Fibroblast of lung (primary cell): ENCODE measurements at regions not wholly inside any gene's neighbourhood (a gene's known extent, or its start where the extent isn't known, plus 50 kb on each side); places are given as distances from the start of the nearest gene placed in this dataset.
"Not testable (repeated sequence)": the region's sequence is repeated elsewhere in the genome, so short reads cannot be mapped to it uniquely, and the experiment has no call there.

Experiments used
- DNase-seq, 2 donors: peaks; one replicate each; pipeline versions ENCODE4 v3.0.0 to v3.0.0-alpha.2; 2010; ENCODE audit warnings: low read depth in 2 of 2
- H2AFZ ChIP-seq: 2 replicates; pipeline ENCODE4 v1.5.1; 2012; ENCODE audit warnings: low read length, control low read depth, inconsistent platforms
- H3K27ac ChIP-seq: 2 replicates; pipeline ENCODE4 v1.5.1; 2011; ENCODE audit warnings: low read length, control low read depth; ENCODE audit not compliant: insufficient read depth
- H3K27me3 ChIP-seq: 2 replicates; pipeline ENCODE4 v1.5.1; 2011; ENCODE audit warnings: mild to moderate bottlenecking, low read length; ENCODE audit not compliant: control insufficient read depth, insufficient read depth
- H3K36me3 ChIP-seq: 2 replicates; pipeline ENCODE4 v1.5.1; 2011; ENCODE audit warnings: low read length; ENCODE audit not compliant: control insufficient read depth, insufficient read depth
- H3K4me1 ChIP-seq: 2 replicates; pipeline ENCODE4 v1.5.1; 2011; ENCODE audit warnings: low read length; ENCODE audit not compliant: control insufficient read depth, insufficient read depth; ENCODE audit errors: extremely low read depth
- H3K4me2 ChIP-seq: 2 replicates; pipeline ENCODE4 v1.5.1; 2011; ENCODE audit warnings: low read length, control low read depth; ENCODE audit not compliant: insufficient read depth; ENCODE audit errors: extremely low read depth
- H3K4me3 ChIP-seq, 4 experiments: fragments of 200-600 bp in 1 of 4; sonication (generic) in 1 of 4; replicated peaks in 1 of 4; 2 replicates each; pipeline ENCODE4 v1.5.1; 2011 to 2016; ENCODE audit warnings: low read length in 4 of 4, low read depth in 3 of 4, mild to moderate bottlenecking in 3 of 4, control low read depth in 2 of 4, inconsistent platforms in 1 of 4, mixed read lengths in 1 of 4; ENCODE audit not compliant: insufficient read depth in 1 of 4; ENCODE audit errors: control extremely low read depth in 1 of 4
- H3K79me2 ChIP-seq: 2 replicates; pipeline ENCODE4 v1.5.1; 2012; ENCODE audit warnings: mild to moderate bottlenecking, low read length, inconsistent platforms; ENCODE audit not compliant: control insufficient read depth, insufficient read depth
- H3K9ac ChIP-seq: 2 replicates; pipeline ENCODE4 v1.5.1; 2011; ENCODE audit warnings: mild to moderate bottlenecking, low read length, control low read depth; ENCODE audit not compliant: insufficient read depth
- H3K9me3 ChIP-seq: 2 replicates; pipeline ENCODE4 v1.5.1; 2012; ENCODE audit warnings: low read depth, low read length; ENCODE audit not compliant: control insufficient read depth, insufficient read depth
- H4K20me1 ChIP-seq: 2 replicates; pipeline ENCODE4 v1.5.1; 2011; ENCODE audit warnings: low read length; ENCODE audit not compliant: control insufficient read depth, insufficient read depth; ENCODE audit errors: extremely low read depth
- EZH2 ChIP-seq: IDR thresholded peaks from 2 replicates; pipeline ENCODE4 v1.5.1; 2012; ENCODE audit warnings: low read length, control low read depth, mild to moderate bottlenecking; ENCODE audit errors: missing control alignments
- TF ChIP-seq, protein P1 (sequence below), 2 donors: IDR thresholded peaks in 1 of 2; conservative IDR thresholded peaks in 1 of 2; 1 replicate in 1 of 2; 2 replicates in 1 of 2; pipeline ENCODE4 v1.5.1; 2011 to 2012; ENCODE audit warnings: low read length in 2 of 2, control low read depth in 1 of 2, inconsistent platforms in 1 of 2, low read depth in 1 of 2, mild to moderate bottlenecking in 1 of 2

DNA sequence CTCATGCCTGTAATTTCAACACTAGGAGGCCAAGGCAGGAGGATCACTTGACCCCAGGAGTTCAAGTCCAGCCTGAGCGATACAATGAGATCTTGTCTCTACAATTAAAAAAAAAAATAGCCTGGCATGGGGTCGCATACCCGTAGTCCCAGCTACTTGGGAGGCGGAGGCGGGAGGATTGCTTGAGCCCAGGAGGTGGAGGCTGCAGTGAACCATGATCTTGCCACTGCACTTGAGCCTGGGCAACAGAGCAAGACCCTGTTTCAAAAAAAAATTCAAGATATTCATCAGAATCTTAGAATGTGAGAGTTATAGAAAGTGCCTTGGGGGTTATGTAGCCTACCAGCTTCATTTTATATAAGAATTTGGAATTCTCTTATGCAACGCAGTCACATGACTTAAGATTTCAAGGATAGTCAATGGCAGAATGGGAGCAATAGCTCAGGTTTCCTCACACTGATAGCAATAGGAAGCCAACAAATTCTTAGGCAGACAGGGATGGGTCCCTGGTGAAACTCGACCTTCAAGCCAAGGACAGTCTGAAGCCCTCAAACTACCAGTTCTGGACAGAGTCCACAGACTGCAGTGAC is 462.5 kb downstream of the SETD4 start:
- TF ChIP-seq, protein P1, sequence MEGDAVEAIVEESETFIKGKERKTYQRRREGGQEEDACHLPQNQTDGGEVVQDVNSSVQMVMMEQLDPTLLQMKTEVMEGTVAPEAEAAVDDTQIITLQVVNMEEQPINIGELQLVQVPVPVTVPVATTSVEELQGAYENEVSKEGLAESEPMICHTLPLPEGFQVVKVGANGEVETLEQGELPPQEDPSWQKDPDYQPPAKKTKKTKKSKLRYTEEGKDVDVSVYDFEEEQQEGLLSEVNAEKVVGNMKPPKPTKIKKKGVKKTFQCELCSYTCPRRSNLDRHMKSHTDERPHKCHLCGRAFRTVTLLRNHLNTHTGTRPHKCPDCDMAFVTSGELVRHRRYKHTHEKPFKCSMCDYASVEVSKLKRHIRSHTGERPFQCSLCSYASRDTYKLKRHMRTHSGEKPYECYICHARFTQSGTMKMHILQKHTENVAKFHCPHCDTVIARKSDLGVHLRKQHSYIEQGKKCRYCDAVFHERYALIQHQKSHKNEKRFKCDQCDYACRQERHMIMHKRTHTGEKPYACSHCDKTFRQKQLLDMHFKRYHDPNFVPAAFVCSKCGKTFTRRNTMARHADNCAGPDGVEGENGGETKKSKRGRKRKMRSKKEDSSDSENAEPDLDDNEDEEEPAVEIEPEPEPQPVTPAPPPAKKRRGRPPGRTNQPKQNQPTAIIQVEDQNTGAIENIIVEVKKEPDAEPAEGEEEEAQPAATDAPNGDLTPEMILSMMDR (conservative IDR thresholded peaks at IDR 0.05 in 1 of 2, IDR thresholded peaks at IDR 0.05 in 1 of 2; ENCODE audit: low read depth in 1 of 2, low read length in 2 of 2): no peak
- TF ChIP-seq EZH2: no peak
- Histone ChIP-seq H4K20me1 (no peaks in the 10 kb centered on the region), H2AFZ (no peak overlapping the region), H3K4me1 (no peaks in the 10 kb centered on the region), H3K9me3 (no peaks in the 10 kb centered on the region), H3K79me2 (no peaks in the 10 kb centered on the region), H3K4me3 (no peak overlapping the region), H3K4me2 (no peak overlapping the region), H3K9ac (no peak overlapping the region), H3K27ac (no peak overlapping the region), H3K27me3 (no peaks in the 10 kb centered on the region), H3K36me3 (no peaks in the 10 kb centered on the region)
- no peak for DNase-seq

DNA sequence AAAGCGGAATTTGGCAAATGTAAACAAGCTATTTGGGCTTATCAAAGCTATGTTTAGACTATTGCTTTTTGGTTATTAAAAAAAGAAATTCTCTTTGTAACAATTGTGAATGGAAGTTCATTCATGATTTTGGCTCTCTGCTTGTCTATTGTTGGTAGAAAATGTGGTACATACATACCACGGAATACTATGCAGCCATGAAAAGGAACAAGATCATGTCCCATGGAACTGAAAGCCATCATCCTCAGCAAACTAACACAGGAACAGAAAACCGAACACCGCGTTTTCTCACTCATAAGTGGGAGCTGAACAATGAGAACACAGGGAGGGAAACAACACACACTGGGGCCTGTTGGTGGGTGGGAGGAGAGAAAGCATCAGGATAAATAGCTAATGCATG is 465.4 kb downstream of the SETD4 start:
- Histone ChIP-seq H3K9ac (no peak overlapping the region), H3K9me3 (no peaks in the 10 kb centered on the region), H4K20me1 (no peaks in the 10 kb centered on the region), H3K27ac (no peak overlapping the region), H3K36me3 (no peaks in the 10 kb centered on the region), H2AFZ (no peak overlapping the region), H3K4me1 (no peaks in the 10 kb centered on the region), H3K4me3 (no peak overlapping the region), H3K4me2 (no peak overlapping the region), H3K27me3 (no peaks in the 10 kb centered on the region), H3K79me2 (no peaks in the 10 kb centered on the region)
- no peak for DNase-seq
- no peak for TF ChIP-seq EZH2
- TF ChIP-seq, protein P1 (conservative IDR thresholded peaks at IDR 0.05 in 1 of 2, IDR thresholded peaks at IDR 0.05 in 1 of 2; ENCODE audit: low read depth in 1 of 2, low read length in 2 of 2): no peak

DNA sequence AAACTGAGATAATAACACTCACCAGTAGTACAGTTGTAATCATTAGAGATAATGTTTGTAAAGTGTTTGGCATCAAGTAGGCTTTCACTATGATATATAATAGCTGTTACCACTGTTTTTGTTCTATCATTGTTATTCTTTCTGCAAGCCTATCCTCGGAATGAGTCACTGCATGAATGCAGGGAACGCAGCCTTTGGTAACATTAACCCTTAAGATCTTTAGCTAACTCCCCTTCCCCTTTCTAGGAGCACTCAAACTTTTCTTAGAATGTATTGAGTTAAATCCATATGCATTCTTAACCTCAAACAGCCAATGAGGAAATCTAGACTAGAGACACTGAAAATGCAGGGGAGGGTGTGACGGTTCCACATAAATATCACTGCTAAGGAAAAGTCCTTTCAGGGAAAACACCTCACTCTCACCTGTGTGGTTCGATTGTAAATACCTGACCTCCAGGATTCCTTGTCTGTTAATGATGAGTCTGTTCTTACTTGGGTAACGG is 467.3 kb downstream of the SETD4 start:
- Histone ChIP-seq H4K20me1 (no peaks in the 10 kb centered on the region), H2AFZ (no peak overlapping the region), H3K9ac (no peak overlapping the region), H3K4me1 (no peaks in the 10 kb centered on the region), H3K9me3 (no peaks in the 10 kb centered on the region), H3K4me2 (no peak overlapping the region), H3K79me2 (no peaks in the 10 kb centered on the region), H3K4me3 (no peak overlapping the region), H3K27ac (no peak overlapping the region), H3K36me3 (no peaks in the 10 kb centered on the region), H3K27me3 (no peaks in the 10 kb centered on the region)
- TF ChIP-seq, protein P1 (conservative IDR thresholded peaks at IDR 0.05 in 1 of 2, IDR thresholded peaks at IDR 0.05 in 1 of 2; ENCODE audit: low read depth in 1 of 2, low read length in 2 of 2): no peak
- TF ChIP-seq EZH2: no peak
- DNase-seq: peak; percentile 65 to 81

DNA sequence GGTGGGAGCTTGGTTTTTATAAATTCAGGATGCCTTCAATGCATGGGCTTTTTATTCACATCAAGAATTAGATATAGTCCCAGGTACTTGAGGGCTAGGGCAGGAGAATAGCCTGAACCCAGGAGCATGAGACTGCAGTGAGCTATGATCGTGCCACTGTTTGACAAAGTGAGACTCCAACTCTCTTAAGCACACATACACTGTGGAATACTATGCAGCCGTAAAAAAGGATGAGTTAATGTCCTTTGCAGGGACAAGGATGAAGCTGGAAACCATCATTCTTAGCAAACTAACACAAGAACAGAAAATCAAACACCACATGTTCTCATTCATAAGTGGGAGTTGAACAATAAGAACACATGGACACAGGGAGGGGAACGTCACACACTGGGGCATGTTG is 470.0 kb downstream of the SETD4 start:
- not testable (repeated sequence) for DNase-seq, H3K9ac ChIP-seq, H3K4me1 ChIP-seq, H3K27me3 ChIP-seq, H3K9me3 ChIP-seq, H3K27ac ChIP-seq, H4K20me1 ChIP-seq, H3K36me3 ChIP-seq, H3K4me2 ChIP-seq, H3K79me2 ChIP-seq, H2AFZ ChIP-seq, H3K4me3 ChIP-seq
